HCT116 (cell line): ENCODE measurements at regions not wholly inside any gene's neighbourhood (a gene's known extent, or its start where the extent isn't known, plus 50 kb on each side); places are given as distances from the start of the nearest gene placed in this dataset.

Source experiments
- ATAC-seq: fragments of 200-7000 bp; cut with Tn5 transposase; 2 replicates; pipeline ENCODE4 v1.9.1; 2020; ENCODE audit warnings: mild to moderate bottlenecking, moderate library complexity
- BruUV-seq: library from RNA; stranded (reverse); fragments of 400-500 nt; replicated peaks from 2 replicates; lab custom pipeline; 2021; lab: Mats Ljungman, UMichigan
- CTCF ChIA-PET: fragments of 300-600 bp; sonication (Branson Sonifier 250); formaldehyde crosslinking; loops from one replicate; lab custom pipeline; 2021; ENCODE audit warnings: antibody characterized with exemption; lab: Charles Lee
- POLR2A ChIA-PET: fragments of 300-600, 350-600 bp; sonication (Branson Sonifier 250); formaldehyde crosslinking; loops from one replicate; lab custom pipeline; 2021; ENCODE audit warnings: antibody characterized with exemption; lab: Charles Lee
- RAD21 ChIA-PET, 2 experiments: fragments of 300-600 bp; sonication (Branson Sonifier 250); formaldehyde crosslinking; loops; one replicate each; lab custom pipeline; 2023; ENCODE audit warnings: low total read pairs in 2 of 2; ENCODE audit not compliant: uncharacterized antibody in 2 of 2, unreplicated experiment in 2 of 2, low non-redundant PET in 1 of 2; lab: Charles Lee
- DNase-seq: peaks from one replicate; pipeline ENCODE4 v3.0.0-alpha.2; 2010; ENCODE audit warnings: low read depth, low spot score
- H2AFZ ChIP-seq: fragments of 200-600 bp; shearing (Covaris generic), sonication (generic); 2 replicates; pipeline ENCODE4 v1.6.1; 2017; ENCODE audit warnings: low read depth, mixed run types, mixed read lengths, antibody characterized with exemption, low read length; ENCODE audit not compliant: poor library complexity, severe bottlenecking
- H3K27ac ChIP-seq: 2 replicates; pipeline ENCODE4 v1.5.1; 2012; ENCODE audit warnings: low read depth, low read length
- H3K27me3 ChIP-seq: fragments of 200-600 bp; sonication (generic); 2 replicates; pipeline ENCODE4 v1.6.1; 2016; ENCODE audit warnings: mixed run types, low read length, mixed read lengths; ENCODE audit not compliant: insufficient read depth
- H3K36me3 ChIP-seq, 2 experiments: fragments of 200-500 bp in 1 of 2; fragments of 200-600 bp in 1 of 2; sonication (Bioruptor generic) in 1 of 2; sonication (generic) in 1 of 2; 2 replicates each; pipeline versions ENCODE4 v1.5.1 to v1.6.1; 2014 to 2016; ENCODE audit warnings: low read length in 2 of 2, inconsistent platforms in 1 of 2, mixed read lengths in 1 of 2, mixed run types in 1 of 2; ENCODE audit not compliant: insufficient read depth in 2 of 2, control insufficient read depth in 1 of 2
- H3K4me1 ChIP-seq, 2 experiments: fragments of 200-600 bp in 1 of 2; sonication (generic) in 1 of 2; 2 replicates each; pipeline versions ENCODE4 v1.5.1 to v1.6.1; 2012 to 2017; ENCODE audit warnings: low read length in 2 of 2, inconsistent platforms in 1 of 2, mild to moderate bottlenecking in 1 of 2, mixed read lengths in 1 of 2, mixed run types in 1 of 2, moderate library complexity in 1 of 2; ENCODE audit not compliant: insufficient read depth in 2 of 2, control insufficient read depth in 1 of 2
- H3K4me2 ChIP-seq: fragments of 200-600 bp; sonication (generic); 2 replicates; pipeline ENCODE4 v1.6.1; 2017; ENCODE audit warnings: mixed run types, low read length, mixed read lengths
- H3K4me3 ChIP-seq, 2 experiments: fragments of 200-600 bp in 1 of 2; sonication (generic) in 1 of 2; replicated peaks in 1 of 2; 2 replicates each; pipeline ENCODE4 v1.5.1; 2011 to 2016; ENCODE audit warnings: low read length in 2 of 2, control low read depth in 1 of 2, low read depth in 1 of 2, mild to moderate bottlenecking in 1 of 2, mixed read lengths in 1 of 2, mixed run types in 1 of 2
- H3K79me2 ChIP-seq: fragments of 200-600 bp; sonication (generic); 2 replicates; pipeline ENCODE4 v1.6.1; 2017; ENCODE audit warnings: mild to moderate bottlenecking, mixed run types, low read length, moderate library complexity, mixed read lengths; ENCODE audit not compliant: insufficient read depth
- H3K9ac ChIP-seq: fragments of 200-600 bp; sonication (generic); 2 replicates; pipeline ENCODE4 v1.6.1; 2016; ENCODE audit warnings: low read length, mixed read lengths
- H3K9me2 ChIP-seq: fragments of 200-600 bp; sonication (generic), shearing (Covaris generic); 2 replicates; pipeline ENCODE4 v1.6.1; 2017; ENCODE audit warnings: mixed run types, mild to moderate bottlenecking, moderate library complexity; ENCODE audit not compliant: insufficient read depth
- H3K9me3 ChIP-seq, 2 experiments: fragments of 200-500 bp in 1 of 2; fragments of 200-600 bp in 1 of 2; sonication (Bioruptor generic) in 1 of 2; sonication (generic) in 1 of 2; 2 replicates each; pipeline ENCODE4 v1.6.1; 2014 to 2017; ENCODE audit warnings: low read length in 2 of 2, mixed read lengths in 2 of 2, inconsistent platforms in 1 of 2, low read depth in 1 of 2, mild to moderate bottlenecking in 1 of 2, mixed run types in 1 of 2, moderate library complexity in 1 of 2; ENCODE audit not compliant: control insufficient read depth in 1 of 2, insufficient read depth in 1 of 2
- H4K20me1 ChIP-seq: fragments of 200-600 bp; sonication (generic), shearing (Covaris generic); 2 replicates; pipeline ENCODE4 v1.6.1; 2017; ENCODE audit warnings: mixed run types, mild to moderate bottlenecking, moderate library complexity; ENCODE audit not compliant: insufficient read depth
- CEBPB ChIP-seq: IDR thresholded peaks from 2 replicates; pipeline ENCODE4 v1.6.1; 2012; ENCODE audit warnings: low read depth
- EGR1 ChIP-seq: IDR thresholded peaks from 2 replicates; pipeline ENCODE4 v1.6.1; 2012; ENCODE audit warnings: low read depth
- ELF1 ChIP-seq: IDR thresholded peaks from 2 replicates; pipeline ENCODE4 v1.6.1; 2012; ENCODE audit warnings: low read depth, borderline replicate concordance
- EZH2 ChIP-seq: fragments of 200-600 bp; sonication (generic); IDR thresholded peaks from 2 replicates; pipeline ENCODE4 v1.6.1; 2017; ENCODE audit warnings: antibody characterized with exemption, mixed run types
- EZH2phosphoT487 ChIP-seq: fragments of 200-600 bp; IDR thresholded peaks from 2 replicates; pipeline ENCODE4 v1.6.1; 2018; ENCODE audit warnings: antibody characterized with exemption, borderline replicate concordance
- FOSL1 ChIP-seq: IDR thresholded peaks from 2 replicates; pipeline ENCODE4 v1.6.1; 2012; ENCODE audit warnings: low read depth
- JUND ChIP-seq: IDR thresholded peaks from 2 replicates; pipeline ENCODE4 v1.6.1; 2012
- POLR2A ChIP-seq: IDR thresholded peaks from 2 replicates; pipeline ENCODE4 v1.7.0; 2011; ENCODE audit warnings: borderline replicate concordance; ENCODE audit not compliant: insufficient read depth, insufficient read length; ENCODE audit errors: extremely low read depth
- POLR2AphosphoS5 ChIP-seq: IDR thresholded peaks from 2 replicates; pipeline ENCODE4 v1.6.1; 2011; ENCODE audit warnings: mild to moderate bottlenecking, low read depth, low read length, moderate library complexity
- RAD21 ChIP-seq: IDR thresholded peaks from 2 replicates; pipeline ENCODE4 v1.6.1; 2012; ENCODE audit warnings: low read depth, mild to moderate bottlenecking
- SIN3A ChIP-seq: IDR thresholded peaks from 2 replicates; pipeline ENCODE4 v1.6.1; 2012; ENCODE audit warnings: low read depth
- SP1 ChIP-seq: IDR thresholded peaks from 2 replicates; pipeline ENCODE4 v1.6.1; 2012; ENCODE audit warnings: low read depth
- TCF7L2 ChIP-seq: IDR thresholded peaks from 2 replicates; pipeline ENCODE4 v1.7.0; 2011; ENCODE audit warnings: borderline replicate concordance, inconsistent platforms; ENCODE audit not compliant: insufficient read depth, insufficient read length; ENCODE audit errors: extremely low read depth
- ZFX ChIP-seq: fragments of 450-650 bp; IDR thresholded peaks from 2 replicates; pipeline ENCODE4 v1.6.1; 2017
- ZNF274 ChIP-seq: fragments of 200-500 bp; sonication (Bioruptor generic); IDR thresholded peaks from 2 replicates; pipeline ENCODE4 v1.6.1; 2014; ENCODE audit warnings: mild to moderate bottlenecking, low read depth, low read length, inconsistent platforms
- intact Hi-C: fragments of 100-400 bp; cut with micrococcal nuclease; formaldehyde crosslinking; loops from 2 replicates; pipeline ENCODE4 v1.10.0; 2022
- TF ChIP-seq, protein P1 (sequence below): IDR thresholded peaks from 2 replicates; pipeline ENCODE4 v1.6.1; 2012
- TF ChIP-seq, protein P2 (sequence below): IDR thresholded peaks from 2 replicates; pipeline ENCODE4 v1.6.1; 2011; ENCODE audit warnings: mild to moderate bottlenecking, low read length, moderate library complexity; ENCODE audit not compliant: insufficient replicate concordance; ENCODE audit errors: extremely low read depth
- TF ChIP-seq, protein P3 (sequence below): IDR thresholded peaks from 2 replicates; pipeline ENCODE4 v1.6.1; 2012; ENCODE audit warnings: low read depth

DNA sequence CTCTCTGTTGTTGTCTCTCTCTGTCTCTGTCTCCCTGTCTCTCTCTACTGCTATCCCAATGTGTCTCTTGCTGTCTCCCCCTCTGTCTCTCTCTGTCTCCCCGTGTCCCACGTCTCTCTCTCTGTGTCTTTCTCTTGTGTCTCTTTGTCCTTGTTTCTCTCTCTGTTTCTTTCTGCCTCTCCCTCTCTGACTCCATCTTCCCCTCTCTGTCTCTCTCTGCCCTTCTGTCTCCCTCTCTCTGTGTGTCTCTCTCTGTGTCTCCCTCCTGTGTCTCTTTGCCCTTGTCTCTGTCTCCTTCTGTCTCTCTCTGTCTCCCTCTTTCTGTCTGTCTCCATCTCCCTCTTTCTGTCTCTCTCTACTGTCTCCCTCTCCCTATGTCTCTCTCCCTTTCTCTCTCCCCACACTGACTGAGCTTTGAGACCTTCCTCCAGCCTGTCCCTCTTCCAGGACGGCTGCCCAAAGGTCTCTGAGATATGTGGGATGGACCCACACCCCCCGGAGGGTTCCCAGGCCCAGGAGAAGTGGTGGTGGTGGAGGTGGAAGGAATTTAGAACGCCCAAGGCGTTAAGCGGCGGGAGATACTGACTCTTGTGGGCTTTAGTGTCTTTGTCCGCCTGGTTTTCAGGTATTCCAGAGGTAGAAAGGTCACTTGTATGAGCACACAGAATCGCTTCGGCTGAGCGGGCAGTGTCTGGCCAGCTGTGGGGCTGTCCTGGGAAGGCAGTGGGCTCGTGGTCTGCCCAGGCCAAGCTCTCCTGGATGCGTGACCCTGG, 65.5 kb upstream of the CCND1 start:
- intact Hi-C loops, result no loop called here
- RAD21 ChIA-PET, result no interaction called here
- H3K27ac ChIP-seq, result no peak overlapping the region
- no peaks in the 10 kb centered on the region for H4K20me1 ChIP-seq
- no peaks in the 10 kb centered on the region for H3K36me3 ChIP-seq
- no peak overlapping the region for H2AFZ ChIP-seq
- H3K27me3 ChIP-seq, result no peaks in the 10 kb centered on the region
- POLR2A ChIA-PET, result no interaction called here
- no peak overlapping the region for H3K4me3 ChIP-seq
- H3K4me1 ChIP-seq, result no peaks in the 10 kb centered on the region
- H3K9me2 ChIP-seq, result no peaks in the 10 kb centered on the region
- no TSS peak for BruUV-seq
- CTCF ChIA-PET, result no interaction called here
- ATAC-seq (no peak), DNase-seq (no peak)
- H3K9ac ChIP-seq, result no peak overlapping the region
- no peaks in the 10 kb centered on the region for H3K79me2 ChIP-seq
- H3K4me2 ChIP-seq, result no peak overlapping the region
- TF ChIP-seq TCF7L2, result no peak
- TF ChIP-seq, protein P1, sequence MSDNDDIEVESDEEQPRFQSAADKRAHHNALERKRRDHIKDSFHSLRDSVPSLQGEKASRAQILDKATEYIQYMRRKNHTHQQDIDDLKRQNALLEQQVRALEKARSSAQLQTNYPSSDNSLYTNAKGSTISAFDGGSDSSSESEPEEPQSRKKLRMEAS, result no peak
- no peak for TF ChIP-seq JUND
- TF ChIP-seq ELF1, result no peak
- no peak for TF ChIP-seq EGR1
- TF ChIP-seq ZNF274, result no peak
- TF ChIP-seq RAD21, result no peak
- TF ChIP-seq SP1, result no peak
- TF ChIP-seq SIN3A, result no peak
- no peak for TF ChIP-seq EZH2
- no peak for TF ChIP-seq CEBPB
- TF ChIP-seq ZFX, result no peak
- TF ChIP-seq POLR2A, result no peak
- TF ChIP-seq, protein P2, sequence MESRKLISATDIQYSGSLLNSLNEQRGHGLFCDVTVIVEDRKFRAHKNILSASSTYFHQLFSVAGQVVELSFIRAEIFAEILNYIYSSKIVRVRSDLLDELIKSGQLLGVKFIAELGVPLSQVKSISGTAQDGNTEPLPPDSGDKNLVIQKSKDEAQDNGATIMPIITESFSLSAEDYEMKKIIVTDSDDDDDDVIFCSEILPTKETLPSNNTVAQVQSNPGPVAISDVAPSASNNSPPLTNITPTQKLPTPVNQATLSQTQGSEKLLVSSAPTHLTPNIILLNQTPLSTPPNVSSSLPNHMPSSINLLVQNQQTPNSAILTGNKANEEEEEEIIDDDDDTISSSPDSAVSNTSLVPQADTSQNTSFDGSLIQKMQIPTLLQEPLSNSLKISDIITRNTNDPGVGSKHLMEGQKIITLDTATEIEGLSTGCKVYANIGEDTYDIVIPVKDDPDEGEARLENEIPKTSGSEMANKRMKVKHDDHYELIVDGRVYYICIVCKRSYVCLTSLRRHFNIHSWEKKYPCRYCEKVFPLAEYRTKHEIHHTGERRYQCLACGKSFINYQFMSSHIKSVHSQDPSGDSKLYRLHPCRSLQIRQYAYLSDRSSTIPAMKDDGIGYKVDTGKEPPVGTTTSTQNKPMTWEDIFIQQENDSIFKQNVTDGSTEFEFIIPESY, result no peak
- TF ChIP-seq FOSL1, result no peak
- no peak for TF ChIP-seq POLR2AphosphoS5
- TF ChIP-seq, protein P3, sequence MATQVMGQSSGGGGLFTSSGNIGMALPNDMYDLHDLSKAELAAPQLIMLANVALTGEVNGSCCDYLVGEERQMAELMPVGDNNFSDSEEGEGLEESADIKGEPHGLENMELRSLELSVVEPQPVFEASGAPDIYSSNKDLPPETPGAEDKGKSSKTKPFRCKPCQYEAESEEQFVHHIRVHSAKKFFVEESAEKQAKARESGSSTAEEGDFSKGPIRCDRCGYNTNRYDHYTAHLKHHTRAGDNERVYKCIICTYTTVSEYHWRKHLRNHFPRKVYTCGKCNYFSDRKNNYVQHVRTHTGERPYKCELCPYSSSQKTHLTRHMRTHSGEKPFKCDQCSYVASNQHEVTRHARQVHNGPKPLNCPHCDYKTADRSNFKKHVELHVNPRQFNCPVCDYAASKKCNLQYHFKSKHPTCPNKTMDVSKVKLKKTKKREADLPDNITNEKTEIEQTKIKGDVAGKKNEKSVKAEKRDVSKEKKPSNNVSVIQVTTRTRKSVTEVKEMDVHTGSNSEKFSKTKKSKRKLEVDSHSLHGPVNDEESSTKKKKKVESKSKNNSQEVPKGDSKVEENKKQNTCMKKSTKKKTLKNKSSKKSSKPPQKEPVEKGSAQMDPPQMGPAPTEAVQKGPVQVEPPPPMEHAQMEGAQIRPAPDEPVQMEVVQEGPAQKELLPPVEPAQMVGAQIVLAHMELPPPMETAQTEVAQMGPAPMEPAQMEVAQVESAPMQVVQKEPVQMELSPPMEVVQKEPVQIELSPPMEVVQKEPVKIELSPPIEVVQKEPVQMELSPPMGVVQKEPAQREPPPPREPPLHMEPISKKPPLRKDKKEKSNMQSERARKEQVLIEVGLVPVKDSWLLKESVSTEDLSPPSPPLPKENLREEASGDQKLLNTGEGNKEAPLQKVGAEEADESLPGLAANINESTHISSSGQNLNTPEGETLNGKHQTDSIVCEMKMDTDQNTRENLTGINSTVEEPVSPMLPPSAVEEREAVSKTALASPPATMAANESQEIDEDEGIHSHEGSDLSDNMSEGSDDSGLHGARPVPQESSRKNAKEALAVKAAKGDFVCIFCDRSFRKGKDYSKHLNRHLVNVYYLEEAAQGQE, result no peak
- TF ChIP-seq EZH2phosphoT487, result no peak
- H3K9me3 ChIP-seq, result no peaks in the 10 kb centered on the region
